ENCODE measurements at regions not wholly inside any gene's neighbourhood (a gene's known extent, or its start where the extent isn't known, plus 50 kb on each side); places are given as distances from the start of the nearest gene placed in this dataset.

- TF ChIP-seq POLR2A (IDR thresholded peaks at IDR 0.05; ENCODE audit: low read length) (no peak), REST (IDR thresholded peaks at IDR 0.05) (no peak), CEBPB (IDR thresholded peaks at IDR 0.05) (no peak), CHD2 (IDR thresholded peaks at IDR 0.05; ENCODE audit: low read length, partially characterized antibody) (no peak)
These were observed 310.3 kb upstream of the DLGAP1 start for GRCh38 chr18:4765401-4765800.

All from A549 (cell line).